LNCaP clone FGC (cell line): ENCODE measurements at regions not wholly inside any gene's neighbourhood (a gene's known extent, or its start where the extent isn't known, plus 50 kb on each side); places are given as distances from the start of the nearest gene placed in this dataset.

ENCODE experiments used
- DNase-seq: peaks from one replicate; pipeline ENCODE4 v3.0.0-alpha.2; 2011; ENCODE audit warnings: low read depth
- H3K4me3 ChIP-seq: 2 replicates; pipeline ENCODE4 v1.5.1; 2011; ENCODE audit warnings: mild to moderate bottlenecking, low read depth, low read length, control low read depth
- TF ChIP-seq, protein P1 (sequence below): IDR thresholded peaks from 2 replicates; pipeline ENCODE4 v1.5.1; 2012; ENCODE audit warnings: mild to moderate bottlenecking; ENCODE audit not compliant: control insufficient read depth, insufficient read depth; ENCODE audit errors: extremely low read depth

- TF ChIP-seq, protein P1, sequence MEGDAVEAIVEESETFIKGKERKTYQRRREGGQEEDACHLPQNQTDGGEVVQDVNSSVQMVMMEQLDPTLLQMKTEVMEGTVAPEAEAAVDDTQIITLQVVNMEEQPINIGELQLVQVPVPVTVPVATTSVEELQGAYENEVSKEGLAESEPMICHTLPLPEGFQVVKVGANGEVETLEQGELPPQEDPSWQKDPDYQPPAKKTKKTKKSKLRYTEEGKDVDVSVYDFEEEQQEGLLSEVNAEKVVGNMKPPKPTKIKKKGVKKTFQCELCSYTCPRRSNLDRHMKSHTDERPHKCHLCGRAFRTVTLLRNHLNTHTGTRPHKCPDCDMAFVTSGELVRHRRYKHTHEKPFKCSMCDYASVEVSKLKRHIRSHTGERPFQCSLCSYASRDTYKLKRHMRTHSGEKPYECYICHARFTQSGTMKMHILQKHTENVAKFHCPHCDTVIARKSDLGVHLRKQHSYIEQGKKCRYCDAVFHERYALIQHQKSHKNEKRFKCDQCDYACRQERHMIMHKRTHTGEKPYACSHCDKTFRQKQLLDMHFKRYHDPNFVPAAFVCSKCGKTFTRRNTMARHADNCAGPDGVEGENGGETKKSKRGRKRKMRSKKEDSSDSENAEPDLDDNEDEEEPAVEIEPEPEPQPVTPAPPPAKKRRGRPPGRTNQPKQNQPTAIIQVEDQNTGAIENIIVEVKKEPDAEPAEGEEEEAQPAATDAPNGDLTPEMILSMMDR, result no peak
- DNase-seq, result no peak
- H3K4me3 ChIP-seq, result no peak overlapping the region
These were observed 181.9 kb downstream of the CEP135 start for GRCh38 chr4:56130606-56131155.

- DNase-seq, result peak; percentile 22
- no peak overlapping the region for H3K4me3 ChIP-seq
- TF ChIP-seq, protein P1, result peak; percentile 62
These were observed 180.7 kb downstream of the CEP135 start for GRCh38 chr4:56129431-56129861.

DNA sequence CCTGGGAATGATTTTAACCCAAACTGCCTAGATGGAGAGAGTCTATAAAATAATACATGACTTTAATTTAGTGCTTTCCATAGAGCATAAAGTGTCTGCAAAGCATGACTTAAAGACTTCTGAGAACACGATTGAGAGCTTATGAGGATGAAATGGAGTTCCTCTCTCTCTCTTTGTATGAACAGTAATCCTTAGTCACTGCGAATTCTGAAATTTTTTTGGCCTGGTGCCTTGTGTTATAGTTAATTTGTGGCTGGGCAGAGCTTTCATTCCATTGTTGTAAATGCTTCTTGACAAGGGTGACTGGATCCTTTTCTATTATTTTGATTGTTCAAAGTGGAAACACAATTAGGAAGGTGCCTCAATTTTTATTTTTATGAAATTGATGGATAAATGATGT is 179.5 kb downstream of the CEP135 start:
- TF ChIP-seq, protein P1, result no peak
- no peak for DNase-seq
- H3K4me3 ChIP-seq, result no peak overlapping the region

DNA sequence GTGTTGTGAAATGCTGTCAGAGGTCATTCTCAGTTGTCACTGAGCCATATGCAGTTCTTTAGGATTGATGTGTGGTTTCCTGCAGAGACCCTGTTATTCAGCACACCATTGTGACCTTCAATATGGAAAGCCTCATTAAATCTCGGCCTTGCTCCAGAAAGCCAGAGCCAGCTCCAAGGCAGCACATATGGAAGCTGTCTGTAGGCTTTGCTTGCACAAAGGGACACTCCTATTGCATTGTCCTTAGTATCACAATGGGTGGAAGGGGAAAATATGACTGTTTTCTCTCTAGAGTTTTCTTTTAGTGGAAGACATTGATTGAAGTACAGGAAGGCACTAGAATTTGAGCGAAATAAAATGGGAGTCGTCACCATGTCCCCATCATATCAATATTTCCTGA is 179.0 kb downstream of the CEP135 start:
- TF ChIP-seq, protein P1, result no peak
- DNase-seq, result no peak
- H3K4me3 ChIP-seq, result no peak overlapping the region

GRCh38 chr4:56123547-56123946 is 174.8 kb downstream of the CEP135 start:
- TF ChIP-seq, protein P1, result no peak
- H3K4me3 ChIP-seq, result no peak overlapping the region
- no peak for DNase-seq

DNA sequence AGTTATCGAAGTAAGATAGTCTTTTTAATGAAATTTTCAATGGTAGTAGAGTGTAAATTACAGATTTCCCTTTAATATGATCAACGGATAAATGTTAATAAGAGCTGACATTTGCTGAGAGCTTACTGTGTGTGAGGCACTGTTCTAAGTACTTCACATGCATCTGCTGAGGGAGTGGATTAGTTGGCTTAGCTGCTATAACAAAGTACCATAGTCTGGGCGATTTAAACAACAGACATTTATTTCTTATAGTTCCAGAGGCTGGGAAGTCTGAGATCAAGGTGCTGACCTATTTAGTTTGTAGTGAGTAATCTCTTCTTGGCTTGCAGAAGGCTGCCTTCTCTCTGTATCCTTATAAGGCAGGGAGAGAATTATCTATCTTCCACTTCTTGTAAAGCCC is 174.3 kb downstream of the CEP135 start:
- no peak for DNase-seq
- TF ChIP-seq, protein P1, result no peak
- H3K4me3 ChIP-seq, result no peak overlapping the region

DNA sequence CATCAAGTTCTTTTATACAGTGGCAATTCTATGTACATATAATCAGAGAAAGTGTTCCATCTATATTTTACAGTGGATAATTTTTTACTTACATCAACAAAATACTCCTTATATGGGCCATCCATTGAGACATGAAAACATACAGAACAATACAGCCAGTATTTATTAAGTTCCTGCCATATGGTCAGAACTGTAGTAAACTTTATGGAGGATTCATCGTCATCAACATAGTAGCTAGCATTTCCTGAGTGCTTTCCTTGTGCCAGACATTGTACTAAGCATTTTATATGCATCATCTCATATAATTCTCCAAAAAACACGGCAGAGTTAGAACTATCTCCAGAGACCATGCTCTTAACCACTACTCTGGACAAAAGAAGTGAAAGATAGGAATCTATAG is 170.1 kb downstream of the CEP135 start:
- no peak overlapping the region for H3K4me3 ChIP-seq
- no peak for DNase-seq
- TF ChIP-seq, protein P1, result no peak
